ENCODE measurements at regions not wholly inside any gene's neighbourhood (a gene's known extent, or its start where the extent isn't known, plus 50 kb on each side); places are given as distances from the start of the nearest gene placed in this dataset.
"Not testable (repeated sequence)": the region's sequence is repeated elsewhere in the genome, so short reads cannot be mapped to it uniquely, and the experiment has no call there.

DNA sequence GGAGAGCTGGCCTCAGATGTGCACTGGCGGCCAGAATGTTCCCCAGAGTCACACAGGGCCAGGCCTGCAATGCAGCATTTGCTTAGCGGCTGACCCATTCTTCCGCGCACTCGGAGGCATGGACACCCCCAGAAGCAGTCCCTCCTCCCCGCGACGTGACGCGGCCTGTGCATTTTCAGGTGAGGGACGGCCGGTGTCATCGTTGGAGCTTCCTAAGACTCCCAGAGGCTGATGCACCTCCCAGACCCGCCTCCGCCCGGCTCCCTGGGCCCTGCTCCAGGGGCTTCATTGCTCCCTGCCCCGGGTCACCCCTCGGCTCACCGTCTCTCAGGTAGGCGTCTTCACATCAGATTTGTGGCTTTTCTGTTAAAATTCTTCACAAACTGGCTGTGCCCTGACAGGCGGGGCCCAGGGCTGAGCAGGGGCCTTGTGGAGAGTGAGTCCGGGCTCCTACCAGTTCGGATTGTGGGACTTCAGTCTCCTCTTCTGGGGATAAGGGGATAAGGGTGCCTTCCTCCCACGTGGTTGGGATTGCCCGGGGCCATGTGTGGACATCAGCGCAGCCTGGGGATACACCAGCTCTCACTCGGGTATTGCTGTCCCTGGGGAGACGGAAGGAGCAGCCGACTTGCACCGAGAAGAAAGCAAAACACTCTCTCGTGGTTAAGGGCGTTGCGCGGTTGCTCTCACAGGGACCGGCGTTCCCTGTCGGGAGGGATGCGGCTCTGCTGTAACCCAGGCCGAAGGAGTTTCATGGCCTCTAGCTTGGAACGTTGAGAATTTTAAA, 249.1 kb downstream of the ADGRD1 start:
- POLR2A ChIA-PET: no interaction called here
- CTCF ChIA-PET: no interaction called here
- Histone ChIP-seq H3K27me3 (ENCODE audit: control insufficient read depth in 2 of 2, insufficient read depth in 2 of 2, low read length in 2 of 2) (no peaks in the 10 kb centered on the region), H3K4me3 (ENCODE audit: low read length) (no peak overlapping the region), H3K4me1 (ENCODE audit: control insufficient read depth in 2 of 2, insufficient read depth in 2 of 2, low read length in 2 of 2) (no peaks in the 10 kb centered on the region), H3K27ac (ENCODE audit: low read depth, low read length) (no peak overlapping the region), H3K9me3 (ENCODE audit: control insufficient read depth in 2 of 3, low read length in 3 of 3) (no peaks in the 10 kb centered on the region), H3K36me3 (ENCODE audit: control insufficient read depth in 2 of 3, insufficient read depth in 3 of 3, low read length in 3 of 3) (no peaks in the 10 kb centered on the region)
- intact Hi-C loops (cut with micrococcal nuclease): no loop called here
- no peaks in the 10 kb centered on the region for H3K9me3 Mint-ChIP-seq
- no peaks in the 10 kb centered on the region for H3K27me3 Mint-ChIP-seq
- H3K4me3 Mint-ChIP-seq: no peak overlapping the region
- H3K27ac Mint-ChIP-seq: no peak overlapping the region
- no peaks in the 10 kb centered on the region for H3K36me3 Mint-ChIP-seq
- DNase-seq: no peak
- H3K4me1 Mint-ChIP-seq: no peaks in the 10 kb centered on the region
- no peak for ATAC-seq

GRCh38 chr12:131203666-131204415, 250.1 kb downstream of the ADGRD1 start:
- peaks cover 0 to 2% (median 0%) of the 10 kb centered on the region in 7 donors for H3K4me1 Mint-ChIP-seq

DNA sequence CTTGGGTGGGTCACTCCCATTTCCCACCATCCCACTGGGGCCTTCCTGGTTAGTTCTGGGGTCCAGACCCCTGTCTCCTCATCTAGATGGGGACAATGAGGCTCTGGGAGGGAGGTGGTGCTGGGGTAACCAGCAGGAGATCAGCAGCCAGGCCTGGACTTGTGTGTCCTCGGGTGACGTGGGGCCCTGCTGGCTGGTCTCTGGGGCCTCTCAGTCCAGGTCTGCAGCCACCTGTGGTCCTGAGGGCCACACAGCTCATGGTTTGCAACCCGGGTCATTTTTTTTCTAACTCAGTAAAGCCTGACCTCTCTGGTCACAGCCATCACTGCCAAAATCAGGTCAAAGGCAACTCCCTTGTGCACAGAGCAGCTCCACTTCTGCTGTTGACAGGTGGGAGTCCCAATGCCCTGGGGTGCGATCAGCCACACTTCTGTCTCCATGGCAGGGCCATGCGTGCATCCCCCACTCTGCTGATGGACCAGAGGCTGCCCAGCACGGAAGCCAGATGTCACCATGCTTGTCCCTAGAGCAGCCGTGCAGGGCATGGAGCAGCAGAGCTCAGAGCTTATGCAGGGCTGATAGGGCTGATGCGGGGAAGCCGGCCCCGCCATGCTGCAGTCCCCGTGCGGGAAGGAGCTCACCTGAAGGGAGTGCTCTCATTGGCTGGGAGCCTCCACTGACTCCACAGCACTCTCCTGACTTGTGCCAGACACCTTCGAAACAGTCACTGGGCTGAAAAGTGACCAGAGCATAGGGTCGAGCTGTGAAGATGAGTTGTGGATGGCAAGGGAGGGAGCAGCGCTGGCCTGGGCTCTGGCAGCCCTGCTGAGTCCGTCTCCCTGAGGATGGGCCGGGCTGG, 250.9 kb downstream of the ADGRD1 start:
- Mint-ChIP-seq H3K9me3 (no peaks in the 10 kb centered on the region), H3K4me1 (peaks cover 0 to 10% (median 6%) of the 10 kb centered on the region in 7 donors), H3K36me3 (no peaks in the 10 kb centered on the region), H3K4me3 (no peak overlapping the region), H3K27ac (no peak overlapping the region), H3K27me3 (no peaks in the 10 kb centered on the region)
- intact Hi-C loops (cut with micrococcal nuclease): no loop called here
- CTCF ChIA-PET: no interaction called here
- ATAC-seq: no peak
- POLR2A ChIA-PET: no interaction called here
- peak in 1 of 9 donors; percentile 9 for DNase-seq
- H3K4me1 ChIP-seq (ENCODE audit: control insufficient read depth in 2 of 2, insufficient read depth in 2 of 2, low read length in 2 of 2): peaks cover 0 to 8% of the 10 kb centered on the region in 2 donors
- H3K27me3 ChIP-seq (ENCODE audit: control insufficient read depth in 2 of 2, insufficient read depth in 2 of 2, low read length in 2 of 2): no peaks in the 10 kb centered on the region
- no peak overlapping the region for H3K4me3 ChIP-seq (ENCODE audit: low read length)
- no peak overlapping the region for H3K27ac ChIP-seq (ENCODE audit: low read depth, low read length)
- H3K9me3 ChIP-seq (ENCODE audit: control insufficient read depth in 2 of 3, low read length in 3 of 3): no peaks in the 10 kb centered on the region
- no peaks in the 10 kb centered on the region for H3K36me3 ChIP-seq (ENCODE audit: control insufficient read depth in 2 of 3, insufficient read depth in 3 of 3, low read length in 3 of 3)

More at GRCh38 chr12:131203666-131204415, 250.1 kb downstream of the ADGRD1 start:
- Mint-ChIP-seq H3K36me3 (no peaks in the 10 kb centered on the region), H3K27me3 (no peaks in the 10 kb centered on the region), H3K27ac (no peak overlapping the region), H3K4me3 (no peak overlapping the region), H3K9me3 (no peaks in the 10 kb centered on the region)
- Histone ChIP-seq H3K27ac (ENCODE audit: low read depth, low read length) (no peak overlapping the region), H3K27me3 (ENCODE audit: control insufficient read depth in 2 of 2, insufficient read depth in 2 of 2, low read length in 2 of 2) (no peaks in the 10 kb centered on the region), H3K4me3 (ENCODE audit: low read length) (no peak overlapping the region), H3K4me1 (ENCODE audit: control insufficient read depth in 2 of 2, insufficient read depth in 2 of 2, low read length in 2 of 2) (peaks cover 0 to under 1% of the 10 kb centered on the region in 2 donors), H3K9me3 (ENCODE audit: control insufficient read depth in 2 of 3, low read length in 3 of 3) (no peaks in the 10 kb centered on the region), H3K36me3 (ENCODE audit: control insufficient read depth in 2 of 3, insufficient read depth in 3 of 3, low read length in 3 of 3) (no peaks in the 10 kb centered on the region)
- intact Hi-C loops (cut with micrococcal nuclease): no loop called here
- ChIA-PET CTCF (no interaction called here), POLR2A (no interaction called here)
- no peak for ATAC-seq
- DNase-seq: no peak

- H3K27me3 Mint-ChIP-seq; H3K9me3 Mint-ChIP-seq; H3K4me3 Mint-ChIP-seq; POLR2A ChIA-PET; H3K27ac Mint-ChIP-seq; H3K9me3 ChIP-seq (ENCODE audit: control insufficient read depth in 2 of 3, low read length in 3 of 3); ATAC-seq; H3K27me3 ChIP-seq (ENCODE audit: control insufficient read depth in 2 of 2, insufficient read depth in 2 of 2, low read length in 2 of 2); H3K27ac ChIP-seq (ENCODE audit: low read depth, low read length); H3K36me3 ChIP-seq (ENCODE audit: control insufficient read depth in 2 of 3, insufficient read depth in 3 of 3, low read length in 3 of 3); H3K36me3 Mint-ChIP-seq; CTCF ChIA-PET; H3K4me3 ChIP-seq (ENCODE audit: low read length); intact Hi-C loops (cut with micrococcal nuclease): not testable (repeated sequence)
- peaks cover 0 to 16% of the 10 kb centered on the region in 2 donors for H3K4me1 ChIP-seq (ENCODE audit: control insufficient read depth in 2 of 2, insufficient read depth in 2 of 2, low read length in 2 of 2)
- DNase-seq: peak in 1 of 9 donors; percentile 0
- peaks cover under 1 to 17% (median 12%) of the 10 kb centered on the region in 7 donors for H3K4me1 Mint-ChIP-seq
Measured at GRCh38 chr12:131205275-131205933, 251.7 kb downstream of the ADGRD1 start.

DNA sequence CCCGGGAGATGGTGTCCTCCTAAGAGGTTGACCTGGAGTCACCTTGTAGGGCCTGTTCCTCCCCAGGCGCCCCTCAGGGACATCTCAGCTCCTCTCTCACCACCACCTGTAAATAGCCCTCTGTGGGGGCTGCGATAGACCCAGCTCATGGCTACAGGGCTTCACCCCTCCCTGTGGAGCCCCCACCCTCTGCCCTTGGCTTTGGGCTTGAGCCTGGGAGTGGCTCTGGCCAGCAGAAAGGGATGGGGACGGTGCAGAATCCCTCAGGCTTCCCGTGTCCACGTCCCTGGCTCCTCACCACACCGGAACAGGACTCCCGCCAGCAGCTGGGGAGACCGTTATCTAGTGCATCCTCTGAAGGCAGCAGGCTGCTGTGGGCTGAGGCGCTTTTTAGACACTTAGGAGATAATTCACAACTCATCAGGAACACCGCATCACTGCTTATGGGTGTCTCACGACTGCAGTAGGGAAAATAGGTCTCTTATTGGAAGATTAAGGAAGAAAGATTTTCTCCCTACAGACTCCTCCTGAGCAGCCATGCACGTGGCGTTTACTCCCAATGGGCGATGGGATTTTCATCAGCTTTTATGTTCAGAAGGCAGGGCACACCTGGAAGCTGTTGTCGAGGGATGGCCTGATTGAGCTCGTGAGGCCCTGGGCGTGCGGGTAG, 253.1 kb downstream of the ADGRD1 start:
- peaks cover 3 to 22% (median 19%) of the 10 kb centered on the region in 7 donors for H3K4me1 Mint-ChIP-seq
- H3K27me3 ChIP-seq (ENCODE audit: control insufficient read depth in 2 of 2, insufficient read depth in 2 of 2, low read length in 2 of 2); H3K9me3 ChIP-seq (ENCODE audit: control insufficient read depth in 2 of 3, low read length in 3 of 3); CTCF ChIA-PET; POLR2A ChIA-PET; H3K36me3 ChIP-seq (ENCODE audit: control insufficient read depth in 2 of 3, insufficient read depth in 3 of 3, low read length in 3 of 3); H3K27ac Mint-ChIP-seq; H3K27ac ChIP-seq (ENCODE audit: low read depth, low read length); H3K36me3 Mint-ChIP-seq; intact Hi-C loops (cut with micrococcal nuclease); H3K27me3 Mint-ChIP-seq; H3K4me3 ChIP-seq (ENCODE audit: low read length); H3K9me3 Mint-ChIP-seq; H3K4me3 Mint-ChIP-seq; ATAC-seq: not testable (repeated sequence)
- peaks cover 0 to 18% of the 10 kb centered on the region in 2 donors for H3K4me1 ChIP-seq (ENCODE audit: control insufficient read depth in 2 of 2, insufficient read depth in 2 of 2, low read length in 2 of 2)
- peak in 1 of 9 donors; percentile 11 for DNase-seq

- peaks cover 3 to 24% (median 19%) of the 10 kb centered on the region in 7 donors for H3K4me1 Mint-ChIP-seq
- H3K4me3 ChIP-seq (ENCODE audit: low read length); H3K27me3 Mint-ChIP-seq; H3K27ac Mint-ChIP-seq; H3K36me3 ChIP-seq (ENCODE audit: control insufficient read depth in 2 of 3, insufficient read depth in 3 of 3, low read length in 3 of 3); POLR2A ChIA-PET; CTCF ChIA-PET; intact Hi-C loops (cut with micrococcal nuclease); ATAC-seq; H3K4me3 Mint-ChIP-seq; H3K9me3 ChIP-seq (ENCODE audit: control insufficient read depth in 2 of 3, low read length in 3 of 3); H3K27ac ChIP-seq (ENCODE audit: low read depth, low read length); DNase-seq; H3K36me3 Mint-ChIP-seq; H3K27me3 ChIP-seq (ENCODE audit: control insufficient read depth in 2 of 2, insufficient read depth in 2 of 2, low read length in 2 of 2); H3K9me3 Mint-ChIP-seq: not testable (repeated sequence)
- H3K4me1 ChIP-seq (ENCODE audit: control insufficient read depth in 2 of 2, insufficient read depth in 2 of 2, low read length in 2 of 2): peaks cover 0 to 18% of the 10 kb centered on the region in 2 donors
Measured at GRCh38 chr12:131207300-131207660, 253.6 kb downstream of the ADGRD1 start.

Data from naive thymus-derived CD4-positive, alpha-beta T cell (primary cell).